Skeletal muscle cell (primary cell): ENCODE measurements at regions not wholly inside any gene's neighbourhood (a gene's known extent, or its start where the extent isn't known, plus 50 kb on each side); places are given as distances from the start of the nearest gene placed in this dataset.
A peak's percentile ranks its signal among the peaks of the same experiment; 100 is the strongest.

Experiments used
- DNase-seq: peaks from one replicate; pipeline ENCODE4 v3.0.0-alpha.2; 2010; ENCODE audit warnings: low read depth
- H3K4me3 ChIP-seq: 2 replicates; pipeline ENCODE4 v1.5.1; 2011; ENCODE audit warnings: low read depth, mild to moderate bottlenecking, control low read depth, low read length, moderate library complexity

- no peak overlapping the region for H3K4me3 ChIP-seq
- DNase-seq: peak; percentile 48
These were observed 238.4 kb upstream of the CD180 start for GRCh38 chr5:67435032-67435431.

- no peak for DNase-seq
- H3K4me3 ChIP-seq: no peak overlapping the region
These were observed 237.9 kb upstream of the CD180 start for GRCh38 chr5:67434466-67434865.

GRCh38 chr5:67432606-67433005 lies 236.0 kb upstream of the CD180 start:
- H3K4me3 ChIP-seq: no peak overlapping the region
- no peak for DNase-seq

GRCh38 chr5:67431191-67431590 lies 234.6 kb upstream of the CD180 start:
- no peak overlapping the region for H3K4me3 ChIP-seq
- no peak for DNase-seq

GRCh38 chr5:67427850-67428298 lies 231.3 kb upstream of the CD180 start:
- H3K4me3 ChIP-seq: no peak overlapping the region
- DNase-seq: no peak

- no peak overlapping the region for H3K4me3 ChIP-seq
- no peak for DNase-seq
These were observed 230.6 kb upstream of the CD180 start for GRCh38 chr5:67426961-67427849.

- H3K4me3 ChIP-seq: no peak overlapping the region
- DNase-seq: no peak
These were observed 228.9 kb upstream of the CD180 start for GRCh38 chr5:67425514-67425913.

GRCh38 chr5:67417839-67418238 lies 221.2 kb upstream of the CD180 start:
- DNase-seq: no peak
- no peak overlapping the region for H3K4me3 ChIP-seq

GRCh38 chr5:67416986-67417385 lies 220.4 kb upstream of the CD180 start:
- no peak overlapping the region for H3K4me3 ChIP-seq
- no peak for DNase-seq

- no peak for DNase-seq
- H3K4me3 ChIP-seq: no peak overlapping the region
These were observed 219.7 kb upstream of the CD180 start for GRCh38 chr5:67416133-67416937.

GRCh38 chr5:67414712-67415111 lies 218.1 kb upstream of the CD180 start:
- DNase-seq: peak; percentile 44
- no peak overlapping the region for H3K4me3 ChIP-seq

GRCh38 chr5:67413721-67414120 lies 217.1 kb upstream of the CD180 start:
- DNase-seq: no peak
- H3K4me3 ChIP-seq: no peak overlapping the region

GRCh38 chr5:67409126-67409777 lies 212.7 kb upstream of the CD180 start:
- no peak for DNase-seq
- no peak overlapping the region for H3K4me3 ChIP-seq

- no peak for DNase-seq
- H3K4me3 ChIP-seq: no peak overlapping the region
These were observed 211.4 kb upstream of the CD180 start for GRCh38 chr5:67407979-67408378.

- no peak for DNase-seq
- H3K4me3 ChIP-seq: no peak overlapping the region
These were observed 209.2 kb upstream of the CD180 start for GRCh38 chr5:67405755-67406154.

- no peak for DNase-seq
- H3K4me3 ChIP-seq: no peak overlapping the region
These were observed 208.4 kb upstream of the CD180 start for GRCh38 chr5:67405101-67405364.

GRCh38 chr5:67404256-67405100 lies 207.9 kb upstream of the CD180 start:
- DNase-seq: peak; percentile 47
- H3K4me3 ChIP-seq: no peak overlapping the region

- no peak for DNase-seq
- H3K4me3 ChIP-seq: no peak overlapping the region
These were observed 205.9 kb upstream of the CD180 start for GRCh38 chr5:67402526-67402925.

- no peak overlapping the region for H3K4me3 ChIP-seq
- DNase-seq: no peak
These were observed 204.6 kb upstream of the CD180 start for GRCh38 chr5:67401172-67401571.
